ENCODE measurements at regions not wholly inside any gene's neighbourhood (a gene's known extent, or its start where the extent isn't known, plus 50 kb on each side); places are given as distances from the start of the nearest gene placed in this dataset.
"Not testable (repeated sequence)": the region's sequence is repeated elsewhere in the genome, so short reads cannot be mapped to it uniquely, and the experiment has no call there.

DNA sequence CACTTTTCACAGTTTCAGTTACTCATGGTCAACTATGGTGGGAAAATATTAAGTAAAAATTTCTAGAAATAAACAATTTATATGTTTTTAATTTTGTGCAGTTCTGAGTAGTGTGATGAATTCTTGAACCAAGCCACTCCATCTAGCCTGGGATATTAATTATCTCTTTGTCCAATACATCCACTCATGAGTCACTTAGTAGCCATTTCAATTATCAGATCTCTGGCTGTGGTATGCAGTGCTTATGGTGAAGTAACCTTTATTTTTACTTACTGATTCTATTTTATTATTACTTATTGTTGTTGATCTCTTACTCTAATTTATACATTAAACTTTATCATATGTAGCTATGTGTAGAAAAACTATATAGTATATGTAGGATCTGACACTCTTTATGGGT lies 128.9 kb upstream of the KLHL1 start:
- no peak for FAIRE-seq

DNA sequence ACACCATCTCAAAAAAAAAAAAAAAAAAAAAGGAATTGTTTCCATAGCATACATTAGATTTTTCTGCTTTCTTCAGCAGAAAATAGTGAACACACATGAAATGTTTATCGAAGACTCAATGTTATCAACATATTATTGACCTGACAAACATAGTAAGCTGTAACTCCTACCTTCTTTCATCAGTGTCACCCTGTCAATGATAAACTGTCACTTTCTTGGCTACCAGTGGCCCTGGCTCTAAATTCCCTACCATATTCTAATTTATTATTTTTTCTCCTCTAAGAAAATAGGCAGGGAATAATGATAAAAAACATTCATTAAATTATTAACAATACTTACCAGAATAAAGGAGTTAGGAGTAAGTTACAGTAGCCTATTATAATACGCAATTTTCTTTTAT lies 127.3 kb upstream of the KLHL1 start:
- H3K36me3 ChIP-seq (ENCODE audit: control insufficient read depth in 3 of 3, insufficient read depth in 2 of 3, low read depth in 1 of 3, low read length in 3 of 3), result no peaks in the 10 kb centered on the region
- peaks cover 0 to 12% of the 10 kb centered on the region in 2 donors for H3K9me3 ChIP-seq (ENCODE audit: control insufficient read depth in 2 of 2, insufficient read depth in 1 of 2, low read depth in 1 of 2, low read length in 1 of 2)
- no peak overlapping the region for H3K4me3 ChIP-seq (ENCODE audit: low read depth in 1 of 3, low read length in 3 of 3)
- H3K27ac ChIP-seq (ENCODE audit: low read depth in 1 of 3, low read length in 2 of 3), result no peak overlapping the region
- H3K4me1 ChIP-seq (ENCODE audit: control insufficient read depth in 3 of 3, insufficient read depth in 2 of 3, low read depth in 1 of 3, low read length in 2 of 3), result no peaks in the 10 kb centered on the region
- H3K27me3 ChIP-seq (ENCODE audit: control insufficient read depth in 3 of 3, insufficient read depth in 3 of 3, low read length in 3 of 3), result no peaks in the 10 kb centered on the region
- no peak for DNase-seq
- 74 to 90% (median 76%) methylated on average over 2 of the region's 2 CpGs for WGBS, 3 donors
- FAIRE-seq, result no peak

More for the DNA sequence above, 128.9 kb upstream of the KLHL1 start:
- Histone ChIP-seq H3K36me3 (ENCODE audit: control insufficient read depth in 3 of 3, insufficient read depth in 2 of 3, low read depth in 1 of 3, low read length in 3 of 3) (no peaks in the 10 kb centered on the region), H3K27ac (ENCODE audit: low read depth in 1 of 3, low read length in 2 of 3) (no peak overlapping the region), H3K4me1 (ENCODE audit: control insufficient read depth in 3 of 3, insufficient read depth in 2 of 3, low read depth in 1 of 3, low read length in 2 of 3) (no peaks in the 10 kb centered on the region), H3K4me3 (ENCODE audit: low read depth in 1 of 3, low read length in 3 of 3) (no peak overlapping the region), H3K27me3 (ENCODE audit: control insufficient read depth in 3 of 3, insufficient read depth in 3 of 3, low read length in 3 of 3) (no peaks in the 10 kb centered on the region), H3K9me3 (ENCODE audit: control insufficient read depth in 2 of 2, insufficient read depth in 1 of 2, low read depth in 1 of 2, low read length in 1 of 2) (peaks cover 0 to 12% of the 10 kb centered on the region in 2 donors)
- no peak for DNase-seq

DNA sequence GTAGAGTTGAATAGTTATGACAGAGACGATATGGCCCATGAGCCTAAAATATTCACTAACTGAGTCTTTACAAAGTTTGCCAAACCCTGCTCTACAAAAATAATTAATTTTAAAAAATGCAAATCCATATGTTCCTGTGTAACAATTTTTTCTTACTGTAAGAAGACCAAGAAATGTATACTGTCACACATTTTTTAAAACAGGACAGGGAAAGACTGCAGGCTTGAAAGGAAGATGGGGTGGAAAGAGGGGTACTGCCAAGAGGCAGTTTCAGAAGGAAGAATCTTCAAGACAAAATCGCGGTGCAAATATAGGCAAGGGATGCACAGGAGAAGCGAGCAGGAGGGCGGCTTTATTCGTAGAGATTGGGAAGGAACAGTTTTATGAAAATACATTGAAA lies 115.7 kb upstream of the KLHL1 start:
- H3K36me3 ChIP-seq (ENCODE audit: control insufficient read depth in 3 of 3, insufficient read depth in 2 of 3, low read depth in 1 of 3, low read length in 3 of 3), result no peaks in the 10 kb centered on the region
- no peaks in the 10 kb centered on the region for H3K27me3 ChIP-seq (ENCODE audit: control insufficient read depth in 3 of 3, insufficient read depth in 3 of 3, low read length in 3 of 3)
- no peaks in the 10 kb centered on the region for H3K9me3 ChIP-seq (ENCODE audit: control insufficient read depth in 2 of 2, insufficient read depth in 1 of 2, low read depth in 1 of 2, low read length in 1 of 2)
- 91 to 98% (median 93%) methylated on average over 6 of the region's 6 CpGs for WGBS, 3 donors
- no peak overlapping the region for H3K27ac ChIP-seq (ENCODE audit: low read depth in 1 of 3, low read length in 2 of 3)
- no peak overlapping the region for H3K4me3 ChIP-seq (ENCODE audit: low read depth in 1 of 3, low read length in 3 of 3)
- FAIRE-seq (no peak), DNase-seq (no peak)
- H3K4me1 ChIP-seq (ENCODE audit: control insufficient read depth in 3 of 3, insufficient read depth in 2 of 3, low read depth in 1 of 3, low read length in 2 of 3), result no peaks in the 10 kb centered on the region

DNA sequence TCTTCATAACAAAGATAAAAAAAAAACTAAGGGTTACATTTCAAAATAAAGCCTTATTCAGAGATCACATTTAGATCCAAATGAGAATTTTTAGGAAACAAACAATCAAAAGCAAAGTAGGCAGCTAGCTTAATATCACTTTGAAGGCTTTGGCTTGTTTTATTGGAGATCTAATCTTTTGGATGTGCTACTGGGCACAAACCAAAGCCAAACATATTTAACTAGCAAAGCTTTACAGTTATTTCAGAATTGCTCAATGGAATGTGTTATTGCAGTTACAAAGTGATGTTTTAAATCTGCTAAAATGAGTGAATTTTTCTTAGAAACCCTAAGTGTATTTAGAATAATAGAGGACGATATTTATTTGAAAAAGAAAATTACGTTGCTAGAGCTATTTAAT lies 114.7 kb upstream of the KLHL1 start:
- no peaks in the 10 kb centered on the region for H3K27me3 ChIP-seq (ENCODE audit: control insufficient read depth in 3 of 3, insufficient read depth in 3 of 3, low read length in 3 of 3)

DNA sequence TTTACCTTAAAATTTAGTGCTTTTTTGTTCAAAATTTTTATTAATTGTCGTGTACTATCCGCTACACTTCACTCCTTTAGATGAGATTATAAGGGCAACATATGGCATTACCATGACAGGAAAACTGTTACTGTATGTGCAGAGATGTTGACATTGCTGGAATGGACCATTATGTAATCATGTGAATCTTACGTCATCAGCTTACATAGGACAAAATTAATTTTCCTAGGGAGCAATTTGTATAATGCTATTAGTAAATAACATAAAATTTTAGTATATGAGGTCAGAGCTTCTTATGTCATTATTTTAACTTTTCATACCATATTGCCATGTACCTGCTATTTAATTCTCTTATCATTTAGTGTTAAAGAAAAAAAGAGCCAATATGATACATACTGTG lies 110.4 kb upstream of the KLHL1 start:
- Histone ChIP-seq H3K4me1 (ENCODE audit: control insufficient read depth in 3 of 3, insufficient read depth in 2 of 3, low read depth in 1 of 3, low read length in 2 of 3) (no peaks in the 10 kb centered on the region), H3K9me3 (ENCODE audit: control insufficient read depth in 2 of 2, insufficient read depth in 1 of 2, low read depth in 1 of 2, low read length in 1 of 2) (no peaks in the 10 kb centered on the region), H3K27ac (ENCODE audit: low read depth in 1 of 3, low read length in 2 of 3) (no peak overlapping the region), H3K36me3 (ENCODE audit: control insufficient read depth in 3 of 3, insufficient read depth in 2 of 3, low read depth in 1 of 3, low read length in 3 of 3) (no peaks in the 10 kb centered on the region), H3K4me3 (ENCODE audit: low read depth in 1 of 3, low read length in 3 of 3) (no peak overlapping the region), H3K27me3 (ENCODE audit: control insufficient read depth in 3 of 3, insufficient read depth in 3 of 3, low read length in 3 of 3) (no peaks in the 10 kb centered on the region)
- DNase-seq (no peak), FAIRE-seq (no peak)
- WGBS, 3 donors, result 80 to 88% (median 86%) methylated on average over 3 of the region's 3 CpGs

More for the DNA sequence above, 114.7 kb upstream of the KLHL1 start:
- no peak for FAIRE-seq
- H3K27ac ChIP-seq (ENCODE audit: low read depth in 1 of 3, low read length in 2 of 3), result no peak overlapping the region
- no peaks in the 10 kb centered on the region for H3K4me1 ChIP-seq (ENCODE audit: control insufficient read depth in 3 of 3, insufficient read depth in 2 of 3, low read depth in 1 of 3, low read length in 2 of 3)
- no peaks in the 10 kb centered on the region for H3K36me3 ChIP-seq (ENCODE audit: control insufficient read depth in 3 of 3, insufficient read depth in 2 of 3, low read depth in 1 of 3, low read length in 3 of 3)
- 73 to 79% (median 74%) methylated on average over 2 of the region's 2 CpGs for WGBS, 3 donors
- no peak for DNase-seq
- no peak overlapping the region for H3K4me3 ChIP-seq (ENCODE audit: low read depth in 1 of 3, low read length in 3 of 3)
- no peaks in the 10 kb centered on the region for H3K9me3 ChIP-seq (ENCODE audit: control insufficient read depth in 2 of 2, insufficient read depth in 1 of 2, low read depth in 1 of 2, low read length in 1 of 2)

DNA sequence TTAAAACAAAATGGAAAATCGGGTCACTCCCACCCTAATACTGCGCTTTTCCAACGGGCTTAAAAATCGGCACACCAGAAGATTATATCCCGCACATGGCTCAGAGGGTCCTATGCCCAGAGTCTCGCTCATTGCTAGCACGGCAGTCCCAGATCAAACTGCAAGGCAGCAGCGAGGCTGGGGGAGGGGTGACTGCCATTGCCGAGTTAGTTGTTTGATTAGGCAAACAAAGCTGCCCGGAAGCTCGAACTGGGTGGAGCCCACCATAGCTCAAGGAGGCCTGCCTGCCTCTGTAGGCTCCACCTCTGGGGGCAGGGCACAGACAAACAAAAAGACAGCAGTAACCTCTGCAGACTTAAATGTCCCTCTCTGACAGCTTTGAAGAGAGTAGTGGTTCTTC lies 100.7 kb upstream of the KLHL1 start:
- H3K4me3 ChIP-seq (ENCODE audit: low read depth in 1 of 3, low read length in 3 of 3); FAIRE-seq: not testable (repeated sequence)

DNA sequence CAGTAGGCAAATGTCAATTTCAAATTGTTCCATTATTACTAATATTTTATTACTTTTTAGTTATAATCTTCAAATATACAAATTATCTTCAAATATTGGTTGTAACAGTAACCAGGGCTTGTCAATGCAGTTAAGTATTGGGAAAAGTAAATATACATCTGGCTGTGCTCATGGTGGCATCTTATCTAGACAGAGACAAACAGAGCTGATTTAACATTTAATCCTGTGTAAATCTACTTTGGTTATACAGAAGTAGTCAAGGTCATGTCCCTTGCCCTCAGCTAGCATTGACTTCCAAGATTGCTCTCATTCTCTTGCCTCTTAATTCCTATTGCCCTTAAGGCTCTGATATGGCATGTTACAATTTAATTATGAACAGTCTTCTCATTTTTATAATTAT lies 98.4 kb upstream of the KLHL1 start:
- Histone ChIP-seq H3K4me1 (ENCODE audit: control insufficient read depth in 3 of 3, insufficient read depth in 2 of 3, low read depth in 1 of 3, low read length in 2 of 3) (no peaks in the 10 kb centered on the region), H3K9me3 (ENCODE audit: control insufficient read depth in 2 of 2, insufficient read depth in 1 of 2, low read depth in 1 of 2, low read length in 1 of 2) (peaks cover 0 to 5% of the 10 kb centered on the region in 2 donors), H3K4me3 (ENCODE audit: low read depth in 1 of 3, low read length in 3 of 3) (no peak overlapping the region), H3K27ac (ENCODE audit: low read depth in 1 of 3, low read length in 2 of 3) (no peak overlapping the region), H3K27me3 (ENCODE audit: control insufficient read depth in 3 of 3, insufficient read depth in 3 of 3, low read length in 3 of 3) (no peaks in the 10 kb centered on the region), H3K36me3 (ENCODE audit: control insufficient read depth in 3 of 3, insufficient read depth in 2 of 3, low read depth in 1 of 3, low read length in 3 of 3) (no peaks in the 10 kb centered on the region)
- no peak for FAIRE-seq
- DNase-seq, result no peak

More for the DNA sequence above, 100.7 kb upstream of the KLHL1 start:
- not testable (repeated sequence) for H3K27me3 ChIP-seq (ENCODE audit: control insufficient read depth in 3 of 3, insufficient read depth in 3 of 3, low read length in 3 of 3); H3K36me3 ChIP-seq (ENCODE audit: control insufficient read depth in 3 of 3, insufficient read depth in 2 of 3, low read depth in 1 of 3, low read length in 3 of 3); H3K9me3 ChIP-seq (ENCODE audit: control insufficient read depth in 2 of 2, insufficient read depth in 1 of 2, low read depth in 1 of 2, low read length in 1 of 2); H3K4me1 ChIP-seq (ENCODE audit: control insufficient read depth in 3 of 3, insufficient read depth in 2 of 3, low read depth in 1 of 3, low read length in 2 of 3); DNase-seq; H3K27ac ChIP-seq (ENCODE audit: low read depth in 1 of 3, low read length in 2 of 3)
- WGBS, 3 donors, result 75 to 88% (median 79%) methylated on average over 11 of the region's 11 CpGs

DNA sequence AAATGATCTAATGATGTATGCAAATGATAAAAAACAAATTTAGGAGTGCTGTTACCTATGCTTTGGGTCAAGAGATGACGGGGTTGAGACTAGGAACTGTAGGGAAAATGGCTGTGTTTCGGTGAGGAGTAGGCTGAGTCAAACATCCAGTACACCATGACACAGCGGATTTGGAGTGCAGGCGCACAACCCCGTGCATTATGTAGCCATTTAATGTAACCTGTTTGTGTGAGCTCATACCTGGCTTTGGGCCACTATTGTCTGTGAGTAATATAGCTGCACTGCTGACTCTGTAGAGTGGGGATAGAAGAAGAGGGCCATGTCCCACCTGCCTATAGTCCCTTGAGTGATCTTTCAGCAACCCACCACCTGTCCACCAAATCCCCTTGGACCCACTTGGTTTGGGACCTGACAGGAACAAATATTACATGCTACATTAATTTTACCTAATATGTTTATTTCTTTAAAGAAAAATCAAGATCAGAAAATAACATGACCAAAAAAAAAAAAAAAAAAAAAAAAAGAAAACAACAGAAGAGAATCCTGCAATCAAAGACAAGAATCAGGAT lies 95.5 kb upstream of the KLHL1 start:
- Histone ChIP-seq H3K4me1 (ENCODE audit: control insufficient read depth in 3 of 3, insufficient read depth in 2 of 3, low read depth in 1 of 3, low read length in 2 of 3) (no peaks in the 10 kb centered on the region), H3K27ac (ENCODE audit: low read depth in 1 of 3, low read length in 2 of 3) (no peak overlapping the region), H3K9me3 (ENCODE audit: control insufficient read depth in 2 of 2, insufficient read depth in 1 of 2, low read depth in 1 of 2, low read length in 1 of 2) (peaks cover 0 to 5% of the 10 kb centered on the region in 2 donors), H3K27me3 (ENCODE audit: control insufficient read depth in 3 of 3, insufficient read depth in 3 of 3, low read length in 3 of 3) (no peaks in the 10 kb centered on the region), H3K4me3 (ENCODE audit: low read depth in 1 of 3, low read length in 3 of 3) (no peak overlapping the region), H3K36me3 (ENCODE audit: control insufficient read depth in 3 of 3, insufficient read depth in 2 of 3, low read depth in 1 of 3, low read length in 3 of 3) (no peaks in the 10 kb centered on the region)
- DNase-seq (no peak), FAIRE-seq (no peak)
- WGBS, 3 donors, result 89 to 96% (median 93%) methylated on average over 5 of the region's 5 CpGs

DNA sequence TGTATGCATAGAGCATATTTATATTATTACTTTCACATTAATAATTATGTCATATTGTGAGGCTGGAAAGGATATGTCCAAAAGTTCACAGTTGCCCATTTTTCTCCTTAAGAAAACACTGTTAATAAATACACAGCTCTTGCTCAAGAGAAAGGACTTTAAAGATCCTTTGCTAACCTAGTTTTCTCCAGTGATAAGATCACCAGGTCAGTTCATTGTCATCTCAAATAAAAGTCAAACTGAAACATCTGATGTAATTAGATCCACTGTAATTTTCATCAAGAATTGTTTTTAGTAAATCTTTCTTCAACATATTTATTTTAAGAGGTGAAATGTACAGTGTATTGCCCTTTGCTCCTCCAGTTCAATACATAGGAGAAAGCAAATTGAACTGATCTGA lies 82.8 kb upstream of the KLHL1 start:
- H3K4me1 ChIP-seq (ENCODE audit: control insufficient read depth in 3 of 3, insufficient read depth in 2 of 3, low read depth in 1 of 3, low read length in 2 of 3), result no peaks in the 10 kb centered on the region
- H3K36me3 ChIP-seq (ENCODE audit: control insufficient read depth in 3 of 3, insufficient read depth in 2 of 3, low read depth in 1 of 3, low read length in 3 of 3), result no peaks in the 10 kb centered on the region
- H3K27ac ChIP-seq (ENCODE audit: low read depth in 1 of 3, low read length in 2 of 3), result no peak overlapping the region
- DNase-seq (no peak), FAIRE-seq (no peak)
- H3K27me3 ChIP-seq (ENCODE audit: control insufficient read depth in 3 of 3, insufficient read depth in 3 of 3, low read length in 3 of 3), result no peaks in the 10 kb centered on the region
- no peak overlapping the region for H3K4me3 ChIP-seq (ENCODE audit: low read depth in 1 of 3, low read length in 3 of 3)
- no peaks in the 10 kb centered on the region for H3K9me3 ChIP-seq (ENCODE audit: control insufficient read depth in 2 of 2, insufficient read depth in 1 of 2, low read depth in 1 of 2, low read length in 1 of 2)
